K562 (cell line): ENCODE measurements at regions not wholly inside any gene's neighbourhood (a gene's known extent, or its start where the extent isn't known, plus 50 kb on each side); places are given as distances from the start of the nearest gene placed in this dataset.

Source experiments
- ATAC-seq: fragments of 200-7000 bp; cut with Tn5 transposase; 3 replicates; pipeline ENCODE4 v1.9.1; 2020; ENCODE audit warnings: moderate library complexity
- BruUV-seq: library from RNA; stranded (reverse); fragments of 400-500 nt; replicated peaks from 2 replicates; lab custom pipeline; 2021; lab: Mats Ljungman, UMichigan
- CTCF ChIA-PET: fragments of 300-600 bp; formaldehyde crosslinking; extraction: SDS; loops from one replicate; lab custom pipeline; 2021; ENCODE audit warnings: low intra/inter-chr PET ratio; lab: Yijun Ruan, JAX
- POLR2A ChIA-PET: fragments of 300-600, 350-650 bp; sonication (Branson Sonifier 250); formaldehyde crosslinking; extraction: SDS; loops from one replicate; lab custom pipeline; 2021; ENCODE audit warnings: antibody characterized with exemption, inconsistent platforms; lab: Yijun Ruan, JAX
- DNase-seq, 4 experiments: peaks; one replicate each; pipeline versions ENCODE4 v3.0.0 to v3.0.0-alpha.2; 2011 to 2018; ENCODE audit warnings: low spot score in 3 of 4, mixed read lengths in 3 of 4; ENCODE audit errors: extremely low read depth in 1 of 4
- FAIRE-seq: peaks from 2 replicates; lab custom pipeline; 2011; peaks lifted over from hg19 to GRCh38; lab: Jason Lieb, UNC
- H2AFZ ChIP-seq: 2 replicates; pipeline ENCODE4 v1.6.0; 2011; ENCODE audit warnings: low read depth, low read length, control low read depth, inconsistent platforms
- H3K27ac ChIP-seq: fragments of 200-600 bp; 3 replicates; pipeline ENCODE4 v1.8.0; 2011; ENCODE audit warnings: low read depth, mild to moderate bottlenecking, control low read depth, inconsistent platforms, low read length, moderate library complexity, mixed read lengths; ENCODE audit errors: extremely low read depth
- H3K27me3 ChIP-seq, 2 experiments: fragments of 300-600 bp in 1 of 2; 2 replicates in 1 of 2; 3 replicates in 1 of 2; pipeline versions ENCODE4 v1.6.0 to v1.8.0; 2011; ENCODE audit warnings: inconsistent platforms in 2 of 2, low read length in 2 of 2, mild to moderate bottlenecking in 1 of 2, mixed read lengths in 1 of 2, moderate library complexity in 1 of 2; ENCODE audit not compliant: control insufficient read depth in 2 of 2, insufficient read depth in 2 of 2
- H3K36me3 ChIP-seq: fragments of 300-600 bp; 3 replicates; pipeline ENCODE4 v1.8.0; 2011; ENCODE audit warnings: mild to moderate bottlenecking, low read length, inconsistent platforms; ENCODE audit not compliant: control insufficient read depth, insufficient read depth
- H3K4me1 ChIP-seq, 2 experiments: fragments of 200-600 bp in 1 of 2; replicated peaks in 1 of 2; 2 replicates in 1 of 2; 3 replicates in 1 of 2; pipeline versions ENCODE4 v1.5.1 to v1.8.0; 2011; ENCODE audit warnings: inconsistent platforms in 2 of 2, low read length in 2 of 2, mild to moderate bottlenecking in 1 of 2, mixed read lengths in 1 of 2, moderate library complexity in 1 of 2; ENCODE audit not compliant: control insufficient read depth in 2 of 2, insufficient read depth in 2 of 2
- H3K4me2 ChIP-seq: 2 replicates; pipeline ENCODE4 v1.6.1; 2011; ENCODE audit warnings: low read length, control low read depth, inconsistent platforms, mixed read lengths; ENCODE audit not compliant: insufficient read depth
- H3K4me3 ChIP-seq: fragments of 200-600 bp; sonication (generic), shearing (Covaris generic); 2 replicates; pipeline ENCODE4 v1.5.1; 2016; ENCODE audit warnings: control low read depth, inconsistent platforms
- H3K79me2 ChIP-seq: fragments of 200-600 bp; 3 replicates; pipeline ENCODE4 v1.8.0; 2011; ENCODE audit warnings: low read length, inconsistent platforms; ENCODE audit not compliant: control insufficient read depth, insufficient read depth
- H3K9ac ChIP-seq, 2 experiments: 2 replicates each; pipeline versions ENCODE4 v1.6.0 to v1.6.1; 2011; ENCODE audit warnings: low read depth in 2 of 2, low read length in 2 of 2, control low read depth in 1 of 2, inconsistent platforms in 1 of 2, mild to moderate bottlenecking in 1 of 2, mixed read lengths in 1 of 2; ENCODE audit not compliant: insufficient read depth in 1 of 2
- H3K9me1 ChIP-seq: one replicate; pipeline ENCODE4 v1.6.0; 2011; ENCODE audit warnings: inconsistent platforms, mild to moderate bottlenecking, low read length, moderate library complexity; ENCODE audit not compliant: control insufficient read depth, insufficient read depth
- H3K9me3 ChIP-seq: replicated peaks from 2 replicates; pipeline ENCODE4 v1.5.1; 2011; ENCODE audit warnings: low read depth, low read length, inconsistent platforms; ENCODE audit not compliant: control insufficient read depth, insufficient read depth
- H4K20me1 ChIP-seq: replicated peaks from 2 replicates; pipeline ENCODE4 v1.6.1; 2011; ENCODE audit warnings: low read length, inconsistent platforms, mixed read lengths; ENCODE audit not compliant: control insufficient read depth, insufficient read depth
- CBFA2T2 ChIP-seq: fragments of 450-650 bp; conservative IDR thresholded peaks from 2 replicates; pipeline ENCODE4 v1.6.1; 2017; ENCODE audit warnings: mild to moderate bottlenecking
- HDAC8 ChIP-seq: fragments of 450-650 bp; IDR thresholded peaks from 2 replicates; pipeline ENCODE4 v1.6.1; 2016; ENCODE audit warnings: mild to moderate bottlenecking, missing genetic modification characterization, moderate library complexity, missing compliant biosample characterization
- PTTG1 ChIP-seq: fragments of 450-650 bp; IDR thresholded peaks from 2 replicates; pipeline ENCODE4 v1.6.1; 2016; ENCODE audit warnings: low read depth, mild to moderate bottlenecking, missing genetic modification characterization, missing compliant biosample characterization
- TRIM25 ChIP-seq: fragments of 450-650 bp; IDR thresholded peaks from 2 replicates; pipeline ENCODE4 v1.7.0; 2016; ENCODE audit warnings: borderline replicate concordance
- ZNF551 ChIP-seq: fragments of 250-450 bp; sonication (Bioruptor Pico); IDR thresholded peaks from 2 replicates; pipeline ENCODE4 v1.5.0; 2021; ENCODE audit warnings: mild to moderate bottlenecking, moderate library complexity
- WGBS: fragments of 100-300 bp; shearing (Covaris generic); methylation state at CpG from one replicate; pipeline ENCODE4 v1.1.6; 2016; ENCODE audit warnings: low coverage, mixed read lengths; ENCODE audit not compliant: insufficient coverage; ENCODE audit errors: missing lambda C conversion rate; 5-methylcytosine and 5-hydroxymethylcytosine counted together
- in situ Hi-C: fragments of 300-500 bp; cut with MboI; formaldehyde crosslinking; loops from 4 replicates; pipeline ENCODE4 v1.15.0; 2018; ENCODE audit warnings: inconsistent platforms, mixed read lengths
- intact Hi-C: fragments of 100-400 bp; cut with micrococcal nuclease; formaldehyde crosslinking; loops from 2 replicates; pipeline ENCODE4 v1.14.2; 2022

DNA sequence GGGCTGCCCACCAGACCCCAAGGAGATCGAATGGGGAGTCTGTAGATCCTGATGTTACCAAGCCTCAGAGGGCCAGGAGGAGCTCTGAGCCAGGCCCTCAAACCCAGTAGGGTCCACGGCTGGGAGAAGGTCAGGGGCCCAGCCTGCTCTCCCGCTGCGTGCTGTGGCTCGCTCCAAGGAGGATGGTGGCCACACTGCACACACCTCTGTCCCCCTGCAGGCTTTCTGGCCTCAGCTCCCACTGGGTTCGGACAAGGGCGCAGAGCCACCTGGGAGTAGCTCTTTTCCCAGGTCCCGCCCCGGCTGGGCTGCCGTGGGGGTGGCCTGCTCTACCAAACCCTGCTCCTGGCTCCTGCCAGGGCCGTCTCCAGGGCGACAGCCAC is 175.8 kb downstream of the ZNF248 start:
- Histone ChIP-seq H2AFZ (no peak overlapping the region), H3K4me2 (no peak overlapping the region), H3K9ac (no peak overlapping the region), H3K36me3 (no peaks in the 10 kb centered on the region), H3K27ac (no peak overlapping the region), H3K9me1 (no peaks in the 10 kb centered on the region), H3K79me2 (no peaks in the 10 kb centered on the region), H3K4me3 (no peak overlapping the region), H3K9me3 (no peaks in the 10 kb centered on the region), H3K4me1 (peaks cover 0 to 7% of the 10 kb centered on the region in 2 experiments; a peak in 2 of 5 replicates), H4K20me1 (no peaks in the 10 kb centered on the region), H3K27me3 (no peaks in the 10 kb centered on the region)
- no peak for FAIRE-seq
- in situ Hi-C loops (no loop called here), intact Hi-C loops (no loop called here)
- no TSS peak for BruUV-seq
- no peak for ATAC-seq
- WGBS = 1% methylated on average over 10 of the region's 12 CpGs
- CTCF ChIA-PET = no interaction called here
- POLR2A ChIA-PET = interaction anchor here (0.6 kb wide), 1 partner anchor 1855 kb away, joined by 3 read pairs; no protein-coding TSS in a partner anchor
- no peak for DNase-seq
- TF ChIP-seq PTTG1 (tag) = no peak
- no peak for TF ChIP-seq HDAC8 (tag)
- no peak for TF ChIP-seq CBFA2T2
- no peak for TF ChIP-seq TRIM25
- no peak for TF ChIP-seq ZNF551
